ENCODE measurements at regions not wholly inside any gene's neighbourhood (a gene's known extent, or its start where the extent isn't known, plus 50 kb on each side); places are given as distances from the start of the nearest gene placed in this dataset.

DNA sequence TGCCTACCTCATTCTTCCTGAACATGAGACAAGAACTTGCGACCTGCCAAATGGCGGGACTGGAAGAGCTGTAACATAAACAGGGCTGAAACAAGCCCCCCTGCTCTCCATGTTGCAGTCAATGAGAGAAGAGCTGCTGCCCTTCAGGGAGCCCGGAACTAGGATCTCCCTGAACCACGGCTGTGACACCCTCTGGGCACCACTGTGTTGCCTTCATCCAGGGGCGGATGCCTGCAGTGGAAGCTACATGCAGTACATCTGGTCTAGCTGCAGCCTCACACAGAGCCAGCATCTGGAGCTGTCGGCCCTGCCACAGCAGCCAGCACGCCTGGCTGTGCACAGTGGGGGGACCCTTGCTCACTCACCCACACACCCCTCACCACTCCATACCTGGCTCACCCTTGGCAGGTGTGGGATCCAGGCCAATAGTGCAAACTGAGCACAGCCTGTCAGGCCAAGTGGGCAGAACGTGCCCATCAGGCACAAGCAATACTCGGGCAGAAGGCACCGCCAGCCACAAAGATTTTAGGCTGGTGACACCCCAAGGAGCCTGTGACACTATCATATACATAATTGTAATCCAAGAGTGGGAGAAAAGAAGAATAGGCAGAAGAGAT, 451.3 kb downstream of the HTR1B start:
- no peak for DNase-seq (ENCODE audit: low read depth, low spot score)
- TF ChIP-seq, protein P1, sequence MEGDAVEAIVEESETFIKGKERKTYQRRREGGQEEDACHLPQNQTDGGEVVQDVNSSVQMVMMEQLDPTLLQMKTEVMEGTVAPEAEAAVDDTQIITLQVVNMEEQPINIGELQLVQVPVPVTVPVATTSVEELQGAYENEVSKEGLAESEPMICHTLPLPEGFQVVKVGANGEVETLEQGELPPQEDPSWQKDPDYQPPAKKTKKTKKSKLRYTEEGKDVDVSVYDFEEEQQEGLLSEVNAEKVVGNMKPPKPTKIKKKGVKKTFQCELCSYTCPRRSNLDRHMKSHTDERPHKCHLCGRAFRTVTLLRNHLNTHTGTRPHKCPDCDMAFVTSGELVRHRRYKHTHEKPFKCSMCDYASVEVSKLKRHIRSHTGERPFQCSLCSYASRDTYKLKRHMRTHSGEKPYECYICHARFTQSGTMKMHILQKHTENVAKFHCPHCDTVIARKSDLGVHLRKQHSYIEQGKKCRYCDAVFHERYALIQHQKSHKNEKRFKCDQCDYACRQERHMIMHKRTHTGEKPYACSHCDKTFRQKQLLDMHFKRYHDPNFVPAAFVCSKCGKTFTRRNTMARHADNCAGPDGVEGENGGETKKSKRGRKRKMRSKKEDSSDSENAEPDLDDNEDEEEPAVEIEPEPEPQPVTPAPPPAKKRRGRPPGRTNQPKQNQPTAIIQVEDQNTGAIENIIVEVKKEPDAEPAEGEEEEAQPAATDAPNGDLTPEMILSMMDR (IDR thresholded peaks at IDR 0.05 in 2 of 3, conservative IDR thresholded peaks at IDR 0.05 in 1 of 3; ENCODE audit: borderline replicate concordance in 1 of 3, insufficient read depth in 1 of 3, low read depth in 2 of 3, low read length in 2 of 3), result no peak
- TF ChIP-seq SRF (IDR thresholded peaks at IDR 0.05; ENCODE audit: low read depth), result no peak
- TF ChIP-seq JUND (IDR thresholded peaks at IDR 0.05), result no peak
- no peak for TF ChIP-seq EZH2phosphoT487 (IDR thresholded peaks at IDR 0.05; ENCODE audit: borderline replicate concordance)
- no peaks in the 10 kb centered on the region for H4K20me1 ChIP-seq (ENCODE audit: insufficient read depth)
- no peaks in the 10 kb centered on the region for H3K9me2 ChIP-seq (ENCODE audit: insufficient read depth)
- ChIA-PET POLR2A (no interaction called here), RAD21 (ENCODE audit: low non-redundant PET in 1 of 2, low total read pairs in 2 of 2, uncharacterized antibody in 2 of 2, unreplicated experiment in 2 of 2) (no interaction called here), CTCF (no interaction called here)
- intact Hi-C loops (cut with micrococcal nuclease), result no loop called here
- no peak overlapping the region for H3K27ac ChIP-seq (ENCODE audit: low read depth, low read length)
- no TSS peak for BruUV-seq (replicated peaks)
- no peak overlapping the region for H3K4me3 ChIP-seq (replicated peaks in 1 of 2; ENCODE audit: low read depth in 1 of 2, low read length in 2 of 2)
- no peaks in the 10 kb centered on the region for H3K27me3 ChIP-seq (ENCODE audit: insufficient read depth, low read length)
- no peak overlapping the region for H2AFZ ChIP-seq (ENCODE audit: low read depth, low read length, poor library complexity, severe bottlenecking)
- no peaks in the 10 kb centered on the region for H3K36me3 ChIP-seq (ENCODE audit: control insufficient read depth in 1 of 2, insufficient read depth in 2 of 2, low read length in 2 of 2)
- no peaks in the 10 kb centered on the region for H3K79me2 ChIP-seq (ENCODE audit: insufficient read depth, low read length)
- no peak overlapping the region for H3K9ac ChIP-seq (ENCODE audit: low read length)
- peaks cover 0 to 3% of the 10 kb centered on the region in 2 experiments; a peak in 1 of 4 replicates for H3K4me1 ChIP-seq (ENCODE audit: control insufficient read depth in 1 of 2, insufficient read depth in 2 of 2, low read length in 2 of 2)
- ATAC-seq, result no peak
- no peaks in the 10 kb centered on the region for H3K9me3 ChIP-seq (ENCODE audit: control insufficient read depth in 1 of 2, insufficient read depth in 1 of 2, low read depth in 1 of 2, low read length in 2 of 2)
- H3K4me2 ChIP-seq (ENCODE audit: low read length), result no peak overlapping the region

DNA sequence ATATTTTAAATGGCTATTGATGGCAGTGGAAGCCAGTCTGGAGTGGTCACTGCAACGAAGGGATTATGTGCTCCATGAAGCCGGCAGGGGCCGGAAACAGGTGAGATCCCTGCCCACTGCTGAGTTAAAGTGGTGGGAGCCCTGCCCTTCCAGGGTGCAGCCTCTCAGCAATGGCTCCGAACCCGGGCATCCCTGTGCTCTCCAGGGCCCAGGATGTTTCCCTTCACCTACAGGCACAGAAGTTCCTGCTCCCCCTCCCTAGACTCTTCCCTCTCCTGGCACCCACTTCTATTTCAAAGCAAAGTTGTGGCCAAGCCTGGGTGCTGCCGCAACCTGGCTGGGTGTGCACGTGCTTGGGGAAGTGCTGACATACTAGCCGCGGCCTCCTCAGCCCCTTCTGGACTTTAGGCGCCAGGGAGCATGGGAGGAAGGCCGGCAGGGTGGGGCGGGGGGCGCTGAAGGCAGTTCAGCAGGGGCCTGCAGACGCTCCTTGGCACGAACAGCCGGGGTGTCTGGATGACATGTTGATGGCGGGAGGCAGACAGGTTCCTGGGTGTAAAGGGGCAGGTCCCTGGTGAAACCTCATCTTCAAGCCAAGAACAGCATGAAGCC, 452.3 kb downstream of the HTR1B start:
- Histone ChIP-seq H2AFZ (ENCODE audit: low read depth, low read length, poor library complexity, severe bottlenecking) (no peak overlapping the region), H3K36me3 (ENCODE audit: control insufficient read depth in 1 of 2, insufficient read depth in 2 of 2, low read length in 2 of 2) (no peaks in the 10 kb centered on the region), H3K4me1 (ENCODE audit: control insufficient read depth in 1 of 2, insufficient read depth in 2 of 2, low read length in 2 of 2) (peaks cover 0 to 3% of the 10 kb centered on the region in 2 experiments; a peak in 1 of 4 replicates), H3K9me3 (ENCODE audit: control insufficient read depth in 1 of 2, insufficient read depth in 1 of 2, low read depth in 1 of 2, low read length in 2 of 2) (no peaks in the 10 kb centered on the region), H3K27ac (ENCODE audit: low read depth, low read length) (no peak overlapping the region), H3K9ac (ENCODE audit: low read length) (no peak overlapping the region), H3K27me3 (ENCODE audit: insufficient read depth, low read length) (no peaks in the 10 kb centered on the region), H4K20me1 (ENCODE audit: insufficient read depth) (no peaks in the 10 kb centered on the region), H3K4me2 (ENCODE audit: low read length) (no peak overlapping the region), H3K4me3 (replicated peaks in 1 of 2; ENCODE audit: low read depth in 1 of 2, low read length in 2 of 2) (no peak overlapping the region), H3K9me2 (ENCODE audit: insufficient read depth) (no peaks in the 10 kb centered on the region), H3K79me2 (ENCODE audit: insufficient read depth, low read length) (no peaks in the 10 kb centered on the region)
- BruUV-seq (replicated peaks), result no TSS peak
- DNase-seq (ENCODE audit: low read depth, low spot score), result no peak
- ChIA-PET POLR2A (no interaction called here), RAD21 (ENCODE audit: low non-redundant PET in 1 of 2, low total read pairs in 2 of 2, uncharacterized antibody in 2 of 2, unreplicated experiment in 2 of 2) (no interaction called here), CTCF (no interaction called here)
- intact Hi-C loops (cut with micrococcal nuclease), result no loop called here
- ATAC-seq, result no peak
- no peak for TF ChIP-seq SRF (IDR thresholded peaks at IDR 0.05; ENCODE audit: low read depth)
- TF ChIP-seq SP1 (IDR thresholded peaks at IDR 0.05; ENCODE audit: low read depth), result no peak
- TF ChIP-seq EZH2phosphoT487 (IDR thresholded peaks at IDR 0.05; ENCODE audit: borderline replicate concordance), result no peak
- TF ChIP-seq POLR2A (IDR thresholded peaks at IDR 0.05; ENCODE audit: borderline replicate concordance, extremely low read depth, insufficient read depth, insufficient read length), result no peak
- TF ChIP-seq ELF1 (IDR thresholded peaks at IDR 0.05; ENCODE audit: borderline replicate concordance, low read depth), result no peak
- TF ChIP-seq, protein P2, sequence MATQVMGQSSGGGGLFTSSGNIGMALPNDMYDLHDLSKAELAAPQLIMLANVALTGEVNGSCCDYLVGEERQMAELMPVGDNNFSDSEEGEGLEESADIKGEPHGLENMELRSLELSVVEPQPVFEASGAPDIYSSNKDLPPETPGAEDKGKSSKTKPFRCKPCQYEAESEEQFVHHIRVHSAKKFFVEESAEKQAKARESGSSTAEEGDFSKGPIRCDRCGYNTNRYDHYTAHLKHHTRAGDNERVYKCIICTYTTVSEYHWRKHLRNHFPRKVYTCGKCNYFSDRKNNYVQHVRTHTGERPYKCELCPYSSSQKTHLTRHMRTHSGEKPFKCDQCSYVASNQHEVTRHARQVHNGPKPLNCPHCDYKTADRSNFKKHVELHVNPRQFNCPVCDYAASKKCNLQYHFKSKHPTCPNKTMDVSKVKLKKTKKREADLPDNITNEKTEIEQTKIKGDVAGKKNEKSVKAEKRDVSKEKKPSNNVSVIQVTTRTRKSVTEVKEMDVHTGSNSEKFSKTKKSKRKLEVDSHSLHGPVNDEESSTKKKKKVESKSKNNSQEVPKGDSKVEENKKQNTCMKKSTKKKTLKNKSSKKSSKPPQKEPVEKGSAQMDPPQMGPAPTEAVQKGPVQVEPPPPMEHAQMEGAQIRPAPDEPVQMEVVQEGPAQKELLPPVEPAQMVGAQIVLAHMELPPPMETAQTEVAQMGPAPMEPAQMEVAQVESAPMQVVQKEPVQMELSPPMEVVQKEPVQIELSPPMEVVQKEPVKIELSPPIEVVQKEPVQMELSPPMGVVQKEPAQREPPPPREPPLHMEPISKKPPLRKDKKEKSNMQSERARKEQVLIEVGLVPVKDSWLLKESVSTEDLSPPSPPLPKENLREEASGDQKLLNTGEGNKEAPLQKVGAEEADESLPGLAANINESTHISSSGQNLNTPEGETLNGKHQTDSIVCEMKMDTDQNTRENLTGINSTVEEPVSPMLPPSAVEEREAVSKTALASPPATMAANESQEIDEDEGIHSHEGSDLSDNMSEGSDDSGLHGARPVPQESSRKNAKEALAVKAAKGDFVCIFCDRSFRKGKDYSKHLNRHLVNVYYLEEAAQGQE (IDR thresholded peaks at IDR 0.05; ENCODE audit: low read depth), result no peak
- TF ChIP-seq FOSL1 (IDR thresholded peaks at IDR 0.05; ENCODE audit: low read depth), result no peak
- no peak for TF ChIP-seq CEBPB (IDR thresholded peaks at IDR 0.05; ENCODE audit: low read depth)
- TF ChIP-seq ZNF274 (IDR thresholded peaks at IDR 0.05; ENCODE audit: low read depth, low read length), result no peak
- TF ChIP-seq, protein P1 (IDR thresholded peaks at IDR 0.05 in 2 of 3, conservative IDR thresholded peaks at IDR 0.05 in 1 of 3; ENCODE audit: borderline replicate concordance in 1 of 3, insufficient read depth in 1 of 3, low read depth in 2 of 3, low read length in 2 of 3), result no peak
- no peak for TF ChIP-seq ZFX (IDR thresholded peaks at IDR 0.05)
